GM23248 (cell line): ENCODE measurements at regions not wholly inside any gene's neighbourhood (a gene's known extent, or its start where the extent isn't known, plus 50 kb on each side); places are given as distances from the start of the nearest gene placed in this dataset.
A peak's percentile ranks its signal among the peaks of the same experiment; 100 is the strongest.
"Not testable (repeated sequence)": the region's sequence is repeated elsewhere in the genome, so short reads cannot be mapped to it uniquely, and the experiment has no call there.

ENCODE experiments used
- DNase-seq: peaks from one replicate; pipeline ENCODE4 v3.0.0-alpha.2; 2015
- H2AFZ ChIP-seq: fragments of 200-600 bp; sonication (generic); 2 replicates; pipeline ENCODE4 v1.6.1; 2016; ENCODE audit warnings: antibody characterized with exemption
- H3F3A ChIP-seq: fragments of 200-600 bp; sonication (generic); 2 replicates; pipeline ENCODE4 v1.6.1; 2016; ENCODE audit warnings: mild to moderate bottlenecking, antibody characterized with exemption, mixed run types; ENCODE audit not compliant: insufficient read depth
- H3K27ac ChIP-seq: fragments of 200-600 bp; sonication (generic); 2 replicates; pipeline ENCODE4 v1.5.1; 2016; ENCODE audit warnings: mild to moderate bottlenecking
- H3K27me3 ChIP-seq: fragments of 200-600 bp; sonication (generic); replicated peaks from 2 replicates; pipeline ENCODE4 v1.6.1; 2016; ENCODE audit warnings: mild to moderate bottlenecking; ENCODE audit not compliant: insufficient read depth
- H3K36me3 ChIP-seq: fragments of 200-600 bp; sonication (generic); 2 replicates; pipeline ENCODE4 v1.6.1; 2016; ENCODE audit warnings: low read depth, mild to moderate bottlenecking
- H3K4me1 ChIP-seq: fragments of 200-600 bp; sonication (generic); 2 replicates; pipeline ENCODE4 v1.6.1; 2016; ENCODE audit warnings: mild to moderate bottlenecking; ENCODE audit not compliant: insufficient read depth
- H3K4me2 ChIP-seq: fragments of 200-600 bp; sonication (generic); one replicate; pipeline ENCODE4 v1.6.1; 2016; ENCODE audit warnings: mild to moderate bottlenecking; ENCODE audit not compliant: unreplicated experiment
- H3K4me3 ChIP-seq: fragments of 200-600 bp; sonication (generic); 2 replicates; pipeline ENCODE4 v1.5.1; 2016; ENCODE audit warnings: mild to moderate bottlenecking
- H3K79me2 ChIP-seq: fragments of 200-600 bp; sonication (generic); 2 replicates; pipeline ENCODE4 v1.6.1; 2016; ENCODE audit warnings: mild to moderate bottlenecking; ENCODE audit not compliant: insufficient read depth
- H3K9ac ChIP-seq: fragments of 200-600 bp; sonication (generic); 2 replicates; pipeline ENCODE4 v1.6.1; 2016; ENCODE audit warnings: mild to moderate bottlenecking
- H3K9me2 ChIP-seq: fragments of 200-600 bp; sonication (generic); 2 replicates; pipeline ENCODE4 v1.6.1; 2016; ENCODE audit warnings: mixed run types, mild to moderate bottlenecking, moderate library complexity; ENCODE audit not compliant: insufficient read depth
- H3K9me3 ChIP-seq: fragments of 200-600 bp; sonication (generic); one replicate; pipeline ENCODE4 v1.6.1; 2017; ENCODE audit warnings: low read depth
- H4K20me1 ChIP-seq: fragments of 200-600 bp; sonication (generic); 2 replicates; pipeline ENCODE4 v1.6.0; 2016; ENCODE audit not compliant: insufficient read depth
- EZH2 ChIP-seq: fragments of 200-600 bp; sonication (generic); IDR thresholded peaks from 2 replicates; pipeline ENCODE4 v1.6.1; 2018; ENCODE audit warnings: antibody characterized with exemption, mild to moderate bottlenecking; ENCODE audit not compliant: insufficient read depth, poor library complexity, severe bottlenecking
- EZH2phosphoT487 ChIP-seq: fragments of 200-600 bp; sonication (generic); IDR thresholded peaks from 2 replicates; pipeline ENCODE4 v1.6.1; 2018; ENCODE audit warnings: antibody characterized with exemption, moderate library complexity, mild to moderate bottlenecking, low read depth; ENCODE audit not compliant: insufficient read depth
- WGBS, 2 experiments: methylation state at CpG; one replicate each; pipeline ENCODE4 v1.1.6; 2015 to 2017; ENCODE audit warnings: low lambda C conversion rate in 2 of 2, low coverage in 1 of 2; ENCODE audit errors: missing lambda C conversion rate in 2 of 2; 5-methylcytosine and 5-hydroxymethylcytosine counted together
- in situ Hi-C: fragments of 300-500 bp; cut with MboI; formaldehyde crosslinking; loops from 2 replicates; pipeline ENCODE4 v1.15.0; 2020

DNA sequence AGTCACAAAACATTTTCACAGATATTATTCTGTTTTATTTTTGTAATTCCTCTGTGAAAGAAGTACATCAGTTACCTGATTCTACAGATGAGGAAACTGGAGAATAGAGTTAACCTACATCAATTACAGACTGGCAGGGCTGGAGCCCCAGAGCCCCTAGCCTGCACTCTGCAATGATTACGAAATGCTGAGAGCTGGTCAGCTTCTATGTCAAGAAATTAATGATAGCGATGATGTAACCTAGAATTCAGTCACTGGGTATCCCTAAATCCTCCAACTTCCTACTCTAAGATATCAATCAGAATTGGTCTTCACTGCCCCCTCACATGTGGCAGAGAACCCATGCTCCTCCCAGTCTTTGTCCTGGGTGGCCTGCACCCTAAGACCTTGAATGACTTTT, 273.5 kb upstream of the PLET1 start:
- Histone ChIP-seq H3F3A (no peaks in the 10 kb centered on the region), H3K27ac (no peak overlapping the region), H3K27me3 (peaks cover 18% of the 10 kb centered on the region; the same call in 1 of the 2 replicates), H3K4me3 (no peak overlapping the region), H3K36me3 (no peaks in the 10 kb centered on the region), H3K4me1 (no peaks in the 10 kb centered on the region), H4K20me1 (no peaks in the 10 kb centered on the region), H3K4me2 (no peak overlapping the region), H2AFZ (no peak overlapping the region), H3K9ac (no peak overlapping the region), H3K9me3 (no peaks in the 10 kb centered on the region), H3K79me2 (no peaks in the 10 kb centered on the region), H3K9me2 (no peaks in the 10 kb centered on the region)
- WGBS, 2 experiments: 58 to 63% methylated on average over 2 of the region's 2 CpGs
- no peak for DNase-seq
- in situ Hi-C loops: no loop called here
- no peak for TF ChIP-seq EZH2
- TF ChIP-seq EZH2phosphoT487: no peak

DNA sequence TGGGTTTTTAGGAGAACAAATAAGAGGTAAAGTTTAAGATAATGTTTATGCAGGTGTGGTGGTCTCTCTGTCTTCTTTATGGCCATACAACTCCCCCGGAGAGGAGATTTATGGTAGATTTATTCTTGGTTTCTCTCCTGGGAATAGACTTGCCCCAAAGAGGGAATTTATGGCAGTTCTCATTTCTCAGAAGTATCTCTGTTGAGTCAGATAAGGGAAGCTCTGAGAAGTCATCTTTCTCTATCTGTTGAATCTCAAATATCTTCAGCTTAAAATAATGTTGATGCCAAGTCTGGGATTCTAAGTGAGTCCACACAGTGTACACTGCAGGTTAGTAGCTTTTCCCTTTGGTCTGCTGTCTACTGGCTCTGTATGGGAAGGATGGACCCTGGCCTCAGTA, 276.4 kb upstream of the PLET1 start:
- 70 to 91% methylated on average over 1 of the region's 1 CpG for WGBS, 2 experiments
- Histone ChIP-seq H3K27me3 (peaks cover 12% of the 10 kb centered on the region; the same call in 1 of the 2 replicates), H3K9ac (no peak overlapping the region), H3K79me2 (no peaks in the 10 kb centered on the region), H3K4me2 (no peak overlapping the region), H3K9me3 (no peaks in the 10 kb centered on the region), H3F3A (no peaks in the 10 kb centered on the region), H3K4me3 (no peak overlapping the region), H3K9me2 (no peaks in the 10 kb centered on the region), H4K20me1 (no peaks in the 10 kb centered on the region), H3K4me1 (no peaks in the 10 kb centered on the region), H3K27ac (no peak overlapping the region), H2AFZ (no peak overlapping the region), H3K36me3 (no peaks in the 10 kb centered on the region)
- in situ Hi-C loops: no loop called here
- TF ChIP-seq EZH2phosphoT487 (no peak), EZH2 (no peak)
- DNase-seq: no peak

DNA sequence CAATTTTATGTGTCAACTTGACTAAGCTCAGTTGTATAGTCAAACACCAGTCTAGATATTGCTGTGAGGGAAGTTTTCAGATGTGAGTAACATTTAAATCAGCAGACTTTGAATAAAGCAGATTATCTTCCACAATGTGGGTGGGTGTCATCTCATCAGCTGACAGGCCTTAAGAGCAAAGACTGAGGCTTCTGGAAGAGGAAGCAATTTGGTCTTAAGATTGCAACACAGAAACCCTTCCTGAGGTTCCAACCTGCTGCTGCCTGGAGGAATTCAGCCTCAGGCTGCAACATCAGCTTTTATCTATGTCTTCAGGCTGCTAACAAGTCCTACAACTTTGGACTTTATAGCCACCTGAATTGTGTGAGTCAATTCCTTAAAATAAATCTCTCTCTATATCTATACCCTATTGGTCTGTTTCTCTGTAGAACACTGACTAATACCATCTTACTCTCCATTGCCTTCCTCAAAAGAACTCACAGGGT, 277.2 kb upstream of the PLET1 start:
- Histone ChIP-seq H3K27ac (no peak overlapping the region), H3K79me2 (no peaks in the 10 kb centered on the region), H3K9me3 (no peaks in the 10 kb centered on the region), H3K4me2 (no peak overlapping the region), H3K9ac (no peak overlapping the region), H2AFZ (no peak overlapping the region), H4K20me1 (no peaks in the 10 kb centered on the region), H3K4me3 (no peak overlapping the region), H3K27me3 (peaks cover 16% of the 10 kb centered on the region; the same call in 1 of the 2 replicates), H3K36me3 (no peaks in the 10 kb centered on the region), H3K4me1 (no peaks in the 10 kb centered on the region), H3F3A (no peaks in the 10 kb centered on the region), H3K9me2 (no peaks in the 10 kb centered on the region)
- no peak for TF ChIP-seq EZH2
- no peak for TF ChIP-seq EZH2phosphoT487
- DNase-seq: peak; percentile 9
- in situ Hi-C loops: no loop called here

DNA sequence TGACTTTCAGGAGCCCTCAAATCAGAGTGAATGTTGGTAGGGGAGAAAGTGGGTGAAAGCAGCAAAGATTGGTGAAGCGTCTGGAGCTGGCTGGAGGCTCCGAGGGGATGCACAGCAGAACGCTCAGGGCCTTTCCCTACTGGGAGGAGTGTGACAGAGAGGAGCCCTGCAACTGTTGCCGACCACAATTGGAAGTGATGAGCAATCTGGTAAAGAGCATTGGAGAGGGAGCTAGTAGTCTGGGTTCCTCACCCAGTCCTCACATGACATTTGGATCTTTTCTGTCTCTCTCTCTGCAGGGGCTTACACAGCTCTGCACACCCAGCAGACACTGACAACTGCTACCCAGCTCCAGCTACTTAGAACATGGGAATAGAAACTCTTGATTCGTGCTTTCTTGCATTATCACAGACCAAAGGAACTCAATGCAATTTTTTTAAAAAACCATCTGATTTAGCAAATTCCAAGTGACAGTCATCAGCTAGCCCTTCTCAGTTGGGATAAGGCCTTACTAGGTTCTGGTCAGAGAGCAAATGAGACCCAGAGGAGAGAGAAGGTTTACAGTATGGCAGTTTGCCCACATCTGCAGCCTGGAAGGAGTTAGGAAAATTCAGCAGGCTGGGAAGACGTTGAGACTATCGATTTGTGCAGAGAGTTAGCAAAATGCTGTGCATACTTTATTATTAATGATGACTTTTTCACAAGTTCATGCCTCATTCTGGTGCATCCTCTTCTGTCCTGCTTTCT, 278.0 kb upstream of the PLET1 start:
- Histone ChIP-seq H3K79me2 (no peaks in the 10 kb centered on the region), H4K20me1 (no peaks in the 10 kb centered on the region), H3K4me3 (no peak overlapping the region), H3K36me3 (no peaks in the 10 kb centered on the region), H3K9me3 (no peaks in the 10 kb centered on the region), H3K4me1 (no peaks in the 10 kb centered on the region), H2AFZ (no peak overlapping the region), H3F3A (no peaks in the 10 kb centered on the region), H3K27me3 (peaks cover 16% of the 10 kb centered on the region; the same call in 1 of the 2 replicates), H3K27ac (no peak overlapping the region), H3K9ac (no peak overlapping the region), H3K4me2 (no peak overlapping the region), H3K9me2 (no peaks in the 10 kb centered on the region)
- TF ChIP-seq EZH2: no peak
- no peak for TF ChIP-seq EZH2phosphoT487
- 34 to 35% methylated on average over 7 of the region's 7 CpGs for WGBS, 2 experiments
- in situ Hi-C loops: no loop called here
- DNase-seq: no peak

DNA sequence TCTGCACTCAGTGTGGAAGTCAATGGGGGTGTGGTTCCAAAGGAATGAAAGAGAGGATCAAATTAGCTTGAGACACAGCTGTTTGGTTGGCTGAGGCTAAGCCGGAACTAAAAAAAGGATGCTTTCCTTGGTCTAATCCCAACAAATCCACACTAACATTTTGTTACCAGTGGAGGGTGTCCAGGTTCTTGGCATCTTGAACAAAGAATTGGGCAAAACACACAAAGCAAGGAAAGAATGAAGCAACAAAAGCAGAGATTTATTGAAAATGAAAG, 278.6 kb upstream of the PLET1 start:
- WGBS, 2 experiments: 6 to 18% methylated on average over 1 of the region's 1 CpG
- DNase-seq, H3K9me3 ChIP-seq, H3K4me2 ChIP-seq, H3K79me2 ChIP-seq, H3K4me3 ChIP-seq, H3F3A ChIP-seq, H2AFZ ChIP-seq, H3K27ac ChIP-seq, H4K20me1 ChIP-seq, H3K9me2 ChIP-seq, H3K9ac ChIP-seq, in situ Hi-C loops, H3K4me1 ChIP-seq, H3K36me3 ChIP-seq: not testable (repeated sequence)
- peaks cover 16% of the 10 kb centered on the region; the same call in 1 of the 2 replicates for H3K27me3 ChIP-seq
